Uterus (tissue), 3 donors: ENCODE measurements at regions not wholly inside any gene's neighbourhood (a gene's known extent, or its start where the extent isn't known, plus 50 kb on each side); places are given as distances from the start of the nearest gene placed in this dataset.

Experiments
- DNase-seq, 2 donors: peaks; one replicate each; pipeline ENCODE4 v3.0.0-alpha.2; 2019 to 2020
- H3K27ac ChIP-seq, 2 donors: fragments of 200-600 bp; sonication (generic); 1 replicate in 1 of 2; 2 replicates in 1 of 2; pipeline ENCODE4 v1.5.1; 2016 to 2018
- H3K27me3 ChIP-seq, 2 donors: fragments of 200-600 bp; sonication (generic); one replicate each; pipeline ENCODE4 v1.5.1; 2018 to 2019; ENCODE audit warnings: control low read depth in 1 of 2
- H3K36me3 ChIP-seq, 2 donors: fragments of 200-600 bp; sonication (generic); one replicate each; pipeline ENCODE4 v1.5.1; 2019; ENCODE audit warnings: control low read depth in 1 of 2
- H3K4me1 ChIP-seq, 2 donors: fragments of 200-600 bp; sonication (generic); one replicate each; pipeline ENCODE4 v1.5.1; 2018 to 2019; ENCODE audit warnings: control low read depth in 1 of 2
- H3K4me3 ChIP-seq, 2 donors: fragments of 200-600 bp; sonication (generic); 1 replicate in 1 of 2; 2 replicates in 1 of 2; pipeline ENCODE4 v1.5.1; 2018 to 2019; ENCODE audit warnings: mild to moderate bottlenecking in 1 of 2
- H3K9me3 ChIP-seq, 2 donors: fragments of 200-600 bp; sonication (generic); one replicate each; pipeline ENCODE4 v1.5.1; 2019; ENCODE audit warnings: control low read depth in 1 of 2
- CTCF ChIP-seq, 4 experiments: fragments of 200-600 bp in 2 of 4; fragments of 450-650 bp in 2 of 4; sonication (generic) in 2 of 4; IDR thresholded peaks; one replicate each; pipeline ENCODE4 v1.5.1; 2016 to 2019; ENCODE audit warnings: antibody characterized with exemption in 4 of 4, mild to moderate bottlenecking in 2 of 4, moderate library complexity in 1 of 4
- POLR2A ChIP-seq, 2 donors: fragments of 450-650 bp; IDR thresholded peaks; one replicate each; pipeline ENCODE4 v1.6.1; 2016; ENCODE audit warnings: antibody characterized with exemption in 2 of 2, mild to moderate bottlenecking in 1 of 2, moderate library complexity in 1 of 2
- intact Hi-C: fragments of 100-400 bp; cut with DNase I; formaldehyde crosslinking; loops from one replicate; pipeline ENCODE4 v1.15.1; 2023; ENCODE audit warnings: low total_unique reads
- donor health status: DM: yes; HTN: yes; CAD: no.

- DNase-seq: no peak
- no peaks in the 10 kb centered on the region for H3K9me3 ChIP-seq
- no peaks in the 10 kb centered on the region for H3K27me3 ChIP-seq
- no peaks in the 10 kb centered on the region for H3K36me3 ChIP-seq
- intact Hi-C loops: no loop called here
- no peaks in the 10 kb centered on the region for H3K4me1 ChIP-seq
- H3K27ac ChIP-seq: no peak overlapping the region
- no peak overlapping the region for H3K4me3 ChIP-seq
- TF ChIP-seq CTCF (IDR thresholded peaks at IDR 0.05) (no peak), POLR2A (IDR thresholded peaks at IDR 0.05) (no peak)
Observed at GRCh38 chr22:48782326-48782725, 1045.3 kb downstream of the BRD1 start.

- intact Hi-C loops: no loop called here
- H3K27me3 ChIP-seq: no peaks in the 10 kb centered on the region
Observed at GRCh38 chr22:48781868-48782267, 1045.8 kb downstream of the BRD1 start.

GRCh38 chr22:48781391-48781790 is 1046.3 kb downstream of the BRD1 start:
- Histone ChIP-seq H3K27me3 (no peaks in the 10 kb centered on the region), H3K4me1 (no peaks in the 10 kb centered on the region), H3K4me3 (no peak overlapping the region), H3K27ac (no peak overlapping the region), H3K36me3 (no peaks in the 10 kb centered on the region), H3K9me3 (no peaks in the 10 kb centered on the region)
- TF ChIP-seq CTCF (IDR thresholded peaks at IDR 0.05): no peak
- TF ChIP-seq POLR2A (IDR thresholded peaks at IDR 0.05): no peak
- intact Hi-C loops: no loop called here
- no peak for DNase-seq

More at GRCh38 chr22:48781868-48782267, 1045.8 kb downstream of the BRD1 start:
- no peak overlapping the region for H3K4me3 ChIP-seq
- H3K4me1 ChIP-seq: no peaks in the 10 kb centered on the region
- DNase-seq: no peak
- no peaks in the 10 kb centered on the region for H3K9me3 ChIP-seq
- TF ChIP-seq CTCF (IDR thresholded peaks at IDR 0.05): no peak
- no peak for TF ChIP-seq POLR2A (IDR thresholded peaks at IDR 0.05)
- no peak overlapping the region for H3K27ac ChIP-seq
- H3K36me3 ChIP-seq: no peaks in the 10 kb centered on the region

GRCh38 chr22:48780597-48781277 is 1046.9 kb downstream of the BRD1 start:
- TF ChIP-seq POLR2A (IDR thresholded peaks at IDR 0.05): no peak
- no peaks in the 10 kb centered on the region for H3K27me3 ChIP-seq
- intact Hi-C loops: no loop called here
- no peaks in the 10 kb centered on the region for H3K4me1 ChIP-seq
- no peak overlapping the region for H3K4me3 ChIP-seq
- no peaks in the 10 kb centered on the region for H3K36me3 ChIP-seq
- no peak overlapping the region for H3K27ac ChIP-seq
- no peak for DNase-seq
- no peaks in the 10 kb centered on the region for H3K9me3 ChIP-seq

- no peaks in the 10 kb centered on the region for H3K4me1 ChIP-seq
- no peak for DNase-seq
- no peaks in the 10 kb centered on the region for H3K36me3 ChIP-seq
- no peaks in the 10 kb centered on the region for H3K27me3 ChIP-seq
- H3K4me3 ChIP-seq: no peak overlapping the region
- H3K9me3 ChIP-seq: no peaks in the 10 kb centered on the region
- H3K27ac ChIP-seq: no peak overlapping the region
- TF ChIP-seq CTCF (IDR thresholded peaks at IDR 0.05) (no peak), POLR2A (IDR thresholded peaks at IDR 0.05) (no peak)
- intact Hi-C loops: no loop called here
Observed at GRCh38 chr22:48779661-48780596, 1047.7 kb downstream of the BRD1 start.
